Stimulated activated CD8-positive, alpha-beta memory T cell treated with anti-CD3 and anti-CD28 coated beads, Interleukin-4, amount 100 ng/mL, for 48 hours (primary cell): ENCODE measurements at regions not wholly inside any gene's neighbourhood (a gene's known extent, or its start where the extent isn't known, plus 50 kb on each side); places are given as distances from the start of the nearest gene placed in this dataset.

Experiments
- DNase-seq: peaks from one replicate; pipeline ENCODE4 v3.0.0-alpha.2; 2020

DNA sequence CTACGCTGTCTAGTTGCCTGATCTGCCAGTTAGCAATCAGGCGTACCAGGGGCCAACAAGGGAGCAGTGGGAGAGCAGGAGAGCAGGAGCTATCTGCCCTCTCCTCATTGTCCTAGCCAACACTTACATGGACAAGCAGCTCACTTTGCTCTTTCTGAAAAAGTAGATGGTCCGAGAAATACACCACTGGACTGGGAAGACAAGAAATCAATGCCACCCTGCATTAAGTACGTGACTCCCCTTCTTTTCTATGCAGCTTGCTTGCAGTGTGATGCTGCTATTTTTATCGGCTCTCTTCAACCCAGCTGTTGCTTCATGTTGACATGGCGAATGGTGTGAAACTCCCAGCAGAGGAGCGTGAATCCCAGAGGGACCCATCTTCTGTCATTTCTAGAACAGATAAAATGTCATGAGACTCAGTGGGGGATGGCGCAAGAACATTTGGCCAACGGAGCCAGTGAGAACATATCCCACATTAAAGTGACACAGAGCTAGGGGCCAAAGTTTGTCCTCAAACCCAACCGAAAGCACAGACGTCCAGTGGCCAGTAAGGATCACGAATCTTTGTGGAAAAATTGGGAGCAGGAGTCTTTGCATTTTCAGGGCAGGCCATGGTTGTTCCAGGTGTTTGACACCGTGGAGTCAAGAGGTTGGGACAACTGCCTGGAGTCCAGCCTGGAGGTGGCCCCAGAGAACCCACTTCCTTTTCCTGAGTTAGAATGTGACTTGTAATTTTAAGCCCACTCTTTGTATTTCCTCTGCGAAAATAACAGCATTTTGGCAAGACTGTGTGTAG is 53.7 kb upstream of the MEF2A start:
- DNase-seq: no peak

DNA sequence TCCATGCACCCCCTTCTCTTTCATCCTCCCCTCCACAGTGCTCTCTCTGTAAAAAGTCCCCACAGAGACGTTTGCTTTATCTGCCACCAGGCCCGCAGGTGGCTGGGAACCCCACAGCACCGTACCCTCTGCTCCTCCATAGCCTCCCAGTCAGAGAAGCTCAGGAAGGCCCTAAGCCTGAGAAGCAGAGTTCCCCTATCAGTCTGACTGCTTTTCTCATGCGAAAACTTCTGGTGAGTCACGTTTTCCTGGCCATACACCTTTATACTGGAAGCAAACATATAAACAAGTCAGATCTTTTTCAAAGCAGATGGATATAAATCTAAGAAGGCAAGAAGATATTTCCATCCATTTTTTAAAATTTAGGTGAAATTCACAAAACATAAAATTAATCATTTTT is 51.5 kb upstream of the MEF2A start:
- no peak for DNase-seq
